Amygdala (tissue), 56 donors: ENCODE measurements at regions not wholly inside any gene's neighbourhood (a gene's known extent, or its start where the extent isn't known, plus 50 kb on each side); places are given as distances from the start of the nearest gene placed in this dataset.

ENCODE experiments used
- DNase-seq, 56 donors: peaks; one replicate each; lab custom pipeline; 2025; lab: John Stamatoyannopoulos, UW

- DNase-seq: no peak
Observed at GRCh38 chr22:45094081-45094720, 69.5 kb upstream of the NUP50 start.

DNA sequence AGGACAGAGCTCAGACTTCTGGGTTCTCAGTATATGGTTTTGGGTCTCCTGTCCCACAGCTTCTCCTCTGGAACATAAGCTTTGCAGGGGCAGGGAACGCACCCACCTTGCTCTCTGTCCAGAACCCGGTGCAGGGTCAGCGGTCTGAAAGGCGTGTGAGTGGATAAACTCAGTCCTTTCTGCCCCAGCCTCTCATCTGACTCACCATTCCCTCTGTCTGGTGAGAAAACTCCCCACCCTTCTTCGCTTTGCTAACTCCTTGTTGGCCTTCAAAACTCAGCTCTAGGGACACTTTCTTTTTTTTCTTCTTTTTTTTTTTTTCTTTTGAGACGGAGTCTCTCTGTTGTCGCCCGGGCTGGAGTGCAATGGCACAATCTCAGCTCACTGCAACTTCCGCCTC, 68.9 kb upstream of the NUP50 start:
- no peak for DNase-seq

- DNase-seq: peak in 46 of 56 donors; percentile 6 to 76 (median 23)
Observed at GRCh38 chr22:45096256-45096907, 67.3 kb upstream of the NUP50 start.

GRCh38 chr22:45097061-45097460, 66.7 kb upstream of the NUP50 start:
- no peak for DNase-seq

GRCh38 chr22:45098056-45098455, 65.7 kb upstream of the NUP50 start:
- no peak for DNase-seq

- DNase-seq: no peak
Observed at GRCh38 chr22:45099961-45100360, 63.8 kb upstream of the NUP50 start.

DNA sequence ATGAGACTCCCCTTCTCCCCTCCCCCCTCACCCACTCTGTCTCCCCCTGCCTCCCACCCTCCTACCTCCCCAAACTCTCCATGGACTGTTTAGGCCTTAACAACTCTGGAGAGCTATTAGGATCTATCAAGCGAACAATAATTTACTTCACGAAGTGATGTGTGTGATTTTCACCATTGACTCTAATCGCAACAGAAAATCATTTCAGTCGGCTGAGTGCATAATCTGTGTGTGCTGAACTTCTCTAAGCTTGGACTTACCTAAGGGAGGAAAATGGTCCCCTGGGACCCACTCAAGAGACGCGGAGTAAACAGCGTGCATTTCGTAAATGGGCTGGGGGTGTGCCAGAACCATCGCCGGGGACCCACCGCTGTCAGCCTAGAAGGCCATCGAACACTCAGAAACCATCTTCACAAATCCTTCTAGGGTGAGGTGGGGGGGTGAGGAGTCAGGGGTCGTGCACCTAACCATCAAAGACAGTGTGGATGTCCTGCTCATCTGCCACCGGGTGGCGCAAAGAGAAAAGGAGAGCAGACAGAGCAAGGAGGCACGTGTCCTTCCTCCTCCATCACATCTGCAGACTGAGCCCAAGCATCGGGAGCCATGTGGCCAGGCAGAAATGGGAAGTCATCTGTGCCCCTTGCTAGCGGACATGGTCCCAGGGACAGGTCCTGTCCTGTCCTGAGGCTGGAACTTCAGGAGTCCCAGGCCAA, 62.1 kb upstream of the NUP50 start:
- DNase-seq: peak in 28 of 56 donors; percentile 3 to 46 (median 18)

DNA sequence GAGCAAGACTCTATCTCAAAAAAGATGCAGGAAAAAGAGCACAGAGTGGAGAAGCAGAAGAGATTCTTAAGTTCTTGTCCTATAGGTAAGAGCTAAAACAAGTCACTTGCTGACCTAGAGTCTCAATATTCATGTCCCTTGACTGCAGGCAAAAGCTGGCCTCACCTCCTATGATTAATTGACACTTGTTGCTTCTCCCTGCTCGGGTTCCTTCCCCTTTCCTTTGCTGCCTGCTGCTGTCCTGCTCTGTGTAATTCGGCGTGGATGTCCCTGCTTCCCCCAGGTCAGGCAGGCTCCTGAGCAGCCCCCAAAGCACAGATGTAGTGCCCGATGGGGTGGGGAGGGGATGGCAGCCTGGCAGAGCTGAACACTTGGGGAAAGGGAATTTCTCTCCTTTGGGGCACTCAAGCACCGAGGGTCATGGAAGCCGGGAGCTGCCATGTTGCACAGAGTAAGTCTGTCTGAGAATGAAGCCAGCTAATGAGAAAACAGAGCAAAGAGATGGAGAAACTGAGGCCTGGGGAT, 60.8 kb upstream of the NUP50 start:
- no peak for DNase-seq

DNA sequence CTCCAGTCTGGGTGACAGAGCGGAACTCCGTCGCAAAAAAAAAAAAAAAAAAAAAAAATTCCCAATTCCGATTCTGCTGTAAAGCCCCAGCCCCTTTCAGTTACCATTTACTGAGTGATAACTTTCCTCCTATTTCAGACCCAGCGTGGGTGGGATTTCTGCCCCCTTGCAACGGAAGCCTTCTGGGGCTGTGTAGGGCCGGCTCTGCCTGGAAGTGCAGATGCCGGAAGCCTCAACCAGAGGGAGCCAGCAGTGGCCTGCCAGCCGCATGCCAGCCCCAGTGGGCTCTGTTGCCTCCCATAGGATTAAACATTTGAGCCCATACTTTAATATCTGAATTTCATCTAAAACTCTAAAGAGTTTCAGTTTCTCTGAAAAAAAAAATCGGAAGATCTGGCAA, 60.0 kb upstream of the NUP50 start:
- DNase-seq: no peak

DNA sequence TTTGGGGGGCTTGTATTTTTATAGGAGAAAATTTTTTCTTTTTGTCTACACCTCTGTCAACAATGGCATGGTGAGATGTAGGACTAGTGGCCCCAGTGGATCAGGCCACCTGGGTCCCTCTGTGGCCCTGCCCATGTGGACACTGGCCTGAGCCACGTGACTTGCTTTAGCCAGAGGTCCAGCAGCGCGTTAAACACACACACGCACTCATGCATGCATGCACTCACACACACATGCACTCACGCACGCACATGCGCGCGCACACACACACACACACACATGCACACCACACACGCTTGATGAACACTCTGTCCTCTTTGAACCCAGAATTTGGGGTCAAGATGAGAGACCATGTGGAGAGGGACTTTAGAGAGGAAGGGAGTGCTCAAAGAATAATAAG, 59.4 kb upstream of the NUP50 start:
- no peak for DNase-seq

DNA sequence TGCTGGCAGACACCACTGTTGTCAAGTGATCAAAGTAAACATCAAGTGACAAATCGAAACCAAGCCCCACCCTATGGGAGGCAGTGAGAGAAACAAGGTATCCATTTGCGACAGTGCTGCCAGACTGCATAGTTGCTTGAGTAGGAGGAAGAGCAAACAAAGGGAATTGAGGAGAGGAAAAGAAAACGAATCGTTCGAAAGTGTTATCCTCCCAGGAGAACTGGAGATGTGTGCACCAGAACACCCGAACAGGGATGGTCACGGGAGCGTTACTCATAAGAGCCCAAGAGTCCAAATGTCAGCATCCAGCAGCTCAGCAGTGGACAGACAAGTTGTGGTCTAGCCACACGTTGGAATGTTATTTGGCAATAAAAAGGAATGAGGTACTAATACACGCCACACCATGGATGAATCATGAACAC, 58.4 kb upstream of the NUP50 start:
- no peak for DNase-seq

DNA sequence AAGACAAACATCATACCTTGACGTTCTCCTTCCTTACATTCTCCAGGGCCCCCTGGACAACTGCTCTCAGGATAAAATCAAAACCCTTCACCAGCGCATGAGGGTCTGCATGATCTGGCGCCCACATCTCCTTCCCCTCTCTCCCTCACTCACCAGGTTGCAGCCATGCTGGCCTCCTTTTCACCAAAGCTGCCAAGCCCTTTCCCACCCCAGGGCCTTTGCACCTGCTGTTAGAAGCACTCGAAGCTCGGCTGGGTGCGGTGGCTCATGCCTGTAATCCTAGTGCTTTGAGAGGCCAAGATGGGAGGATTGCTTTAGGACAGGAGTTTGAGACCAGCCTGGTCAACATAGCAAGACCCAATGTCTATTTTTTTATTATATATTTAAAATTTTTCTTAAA, 56.1 kb upstream of the NUP50 start:
- DNase-seq: no peak

- no peak for DNase-seq
Observed at GRCh38 chr22:45112136-45112879, 51.4 kb upstream of the NUP50 start.
